ENCODE measurements at regions not wholly inside any gene's neighbourhood (a gene's known extent, or its start where the extent isn't known, plus 50 kb on each side); places are given as distances from the start of the nearest gene placed in this dataset.

DNA sequence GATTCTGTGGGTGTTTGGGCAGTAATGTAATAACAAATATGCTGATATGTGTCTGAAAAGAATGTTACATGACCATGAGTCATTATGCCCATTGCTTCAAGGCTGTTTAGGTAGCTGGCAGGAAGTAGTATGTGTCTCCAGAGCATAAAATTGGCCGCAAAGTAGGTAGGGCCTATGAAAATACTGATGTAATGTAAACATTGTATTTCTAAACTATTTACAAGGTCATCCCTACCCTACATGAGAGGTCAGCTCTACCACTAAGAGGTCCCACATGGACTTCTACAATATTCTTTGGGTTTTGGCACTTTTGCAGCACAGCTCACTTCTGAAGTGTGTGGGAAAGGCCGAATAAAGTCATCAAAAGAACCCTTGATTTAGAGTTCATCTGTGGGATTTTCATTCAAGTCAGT is 301.9 kb downstream of the AHR start:
- TF ChIP-seq CTCF (IDR thresholded peaks at IDR 0.05) (no peak), POLR2A (IDR thresholded peaks at IDR 0.05) (no peak)

Measured in right lobe of liver (tissue), 4 donors.